ENCODE measurements at regions not wholly inside any gene's neighbourhood (a gene's known extent, or its start where the extent isn't known, plus 50 kb on each side); places are given as distances from the start of the nearest gene placed in this dataset.
A peak's percentile ranks its signal among the peaks of the same experiment; 100 is the strongest.
"Not testable (repeated sequence)": the region's sequence is repeated elsewhere in the genome, so short reads cannot be mapped to it uniquely, and the experiment has no call there.

GRCh38 chr11:8767466-8768142 is 85.0 kb downstream of the RPL27A start:
- no peaks in the 10 kb centered on the region for H3K36me3 ChIP-seq (ENCODE audit: control insufficient read depth in 2 of 2, insufficient read depth in 2 of 2, low read length in 1 of 2)
- H3K4me3 ChIP-seq (ENCODE audit: low read depth in 1 of 2, low read length in 2 of 2) = no peak overlapping the region
- H3K4me1 ChIP-seq (ENCODE audit: control insufficient read depth in 2 of 2, insufficient read depth in 2 of 2, low read length in 1 of 2) = peaks cover 2 to 13% of the 10 kb centered on the region in 2 donors
- H3K27me3 ChIP-seq (ENCODE audit: control insufficient read depth in 1 of 2, insufficient read depth in 2 of 2, low read length in 2 of 2) = no peaks in the 10 kb centered on the region
- H3K9me3 ChIP-seq (ENCODE audit: control insufficient read depth in 2 of 2, insufficient read depth in 1 of 2, low read depth in 1 of 2, low read length in 1 of 2) = no peaks in the 10 kb centered on the region
- H3K27ac ChIP-seq (ENCODE audit: low read depth in 2 of 2, low read length in 1 of 2) = peak overlapping the region; percentile 87 to 88
- WGBS, 2 donors = 64 to 73% methylated on average over 9 of the region's 9 CpGs

DNA sequence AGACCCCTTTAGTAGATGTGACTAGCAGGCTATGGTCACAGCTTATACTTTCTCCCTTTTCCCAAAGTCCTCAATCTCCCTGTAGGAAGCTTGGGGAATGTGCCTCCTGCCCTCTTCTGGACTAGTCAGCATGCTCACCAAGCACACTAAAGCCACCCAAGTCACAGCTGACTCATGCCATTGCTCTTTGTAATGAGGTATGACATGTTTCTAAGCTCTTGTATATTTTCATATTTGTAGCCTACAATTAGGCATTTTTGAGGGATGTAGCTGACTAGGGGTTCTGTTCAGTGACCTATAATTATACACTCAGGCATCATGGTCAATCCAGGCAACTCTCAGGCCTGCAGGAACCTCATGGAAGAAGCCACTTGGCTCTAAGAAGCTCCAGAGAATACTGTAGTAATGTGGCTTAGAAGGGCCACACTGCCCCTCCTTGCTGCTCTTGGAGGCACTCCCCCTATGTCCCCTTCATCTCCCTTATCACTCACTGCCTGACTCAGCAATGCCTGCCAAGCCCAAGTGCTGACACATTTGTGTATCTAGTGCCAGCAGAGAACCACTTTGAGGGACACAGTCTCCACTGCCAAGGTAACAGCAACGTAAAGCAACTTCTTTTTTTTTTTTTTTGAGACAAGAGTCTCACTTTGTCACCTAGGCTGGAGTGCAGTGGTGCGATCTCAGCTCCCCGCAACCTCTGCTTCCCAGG is 86.2 kb downstream of the RPL27A start:
- no peaks in the 10 kb centered on the region for H3K27me3 ChIP-seq (ENCODE audit: control insufficient read depth in 1 of 2, insufficient read depth in 2 of 2, low read length in 2 of 2)
- H3K36me3 ChIP-seq (ENCODE audit: control insufficient read depth in 2 of 2, insufficient read depth in 2 of 2, low read length in 1 of 2) = no peaks in the 10 kb centered on the region
- H3K4me3 ChIP-seq (ENCODE audit: low read depth in 1 of 2, low read length in 2 of 2) = no peak overlapping the region
- WGBS, 2 donors = 63 to 77% methylated on average over 3 of the region's 3 CpGs
- no peaks in the 10 kb centered on the region for H3K9me3 ChIP-seq (ENCODE audit: control insufficient read depth in 2 of 2, insufficient read depth in 1 of 2, low read depth in 1 of 2, low read length in 1 of 2)
- peak overlapping the region; percentile 87 to 88 for H3K27ac ChIP-seq (ENCODE audit: low read depth in 2 of 2, low read length in 1 of 2)
- H3K4me1 ChIP-seq (ENCODE audit: control insufficient read depth in 2 of 2, insufficient read depth in 2 of 2, low read length in 1 of 2) = peaks cover 5 to 16% of the 10 kb centered on the region in 2 donors

- Histone ChIP-seq H3K36me3 (ENCODE audit: control insufficient read depth in 2 of 2, insufficient read depth in 2 of 2, low read length in 1 of 2) (no peaks in the 10 kb centered on the region), H3K27ac (ENCODE audit: low read depth in 2 of 2, low read length in 1 of 2) (peak overlapping the region; percentile 76 to 88), H3K9me3 (ENCODE audit: control insufficient read depth in 2 of 2, insufficient read depth in 1 of 2, low read depth in 1 of 2, low read length in 1 of 2) (no peaks in the 10 kb centered on the region), H3K27me3 (ENCODE audit: control insufficient read depth in 1 of 2, insufficient read depth in 2 of 2, low read length in 2 of 2) (no peaks in the 10 kb centered on the region), H3K4me3 (ENCODE audit: low read depth in 1 of 2, low read length in 2 of 2) (peak overlapping the region; percentile 15 to 23), H3K4me1 (ENCODE audit: control insufficient read depth in 2 of 2, insufficient read depth in 2 of 2, low read length in 1 of 2) (peaks cover 6 to 24% of the 10 kb centered on the region in 2 donors)
- 50 to 51% methylated on average over 9 of the region's 9 CpGs for WGBS, 2 donors
Observed at GRCh38 chr11:8772571-8773519, 90.3 kb downstream of the RPL27A start.

- Histone ChIP-seq H3K27me3 (ENCODE audit: control insufficient read depth in 1 of 2, insufficient read depth in 2 of 2, low read length in 2 of 2) (no peaks in the 10 kb centered on the region), H3K27ac (ENCODE audit: low read depth in 2 of 2, low read length in 1 of 2) (peak overlapping the region; percentile 90 to 96), H3K4me3 (ENCODE audit: low read depth in 1 of 2, low read length in 2 of 2) (peak overlapping the region in 1 of 2 donors; percentile 34), H3K4me1 (ENCODE audit: control insufficient read depth in 2 of 2, insufficient read depth in 2 of 2, low read length in 1 of 2) (peaks cover 6 to 29% of the 10 kb centered on the region in 2 donors), H3K9me3 (ENCODE audit: control insufficient read depth in 2 of 2, insufficient read depth in 1 of 2, low read depth in 1 of 2, low read length in 1 of 2) (no peaks in the 10 kb centered on the region), H3K36me3 (ENCODE audit: control insufficient read depth in 2 of 2, insufficient read depth in 2 of 2, low read length in 1 of 2) (no peaks in the 10 kb centered on the region)
- WGBS, 2 donors = 32 to 43% methylated on average over 5 of the region's 5 CpGs
Observed at GRCh38 chr11:8773916-8774539, 91.4 kb downstream of the RPL27A start.

DNA sequence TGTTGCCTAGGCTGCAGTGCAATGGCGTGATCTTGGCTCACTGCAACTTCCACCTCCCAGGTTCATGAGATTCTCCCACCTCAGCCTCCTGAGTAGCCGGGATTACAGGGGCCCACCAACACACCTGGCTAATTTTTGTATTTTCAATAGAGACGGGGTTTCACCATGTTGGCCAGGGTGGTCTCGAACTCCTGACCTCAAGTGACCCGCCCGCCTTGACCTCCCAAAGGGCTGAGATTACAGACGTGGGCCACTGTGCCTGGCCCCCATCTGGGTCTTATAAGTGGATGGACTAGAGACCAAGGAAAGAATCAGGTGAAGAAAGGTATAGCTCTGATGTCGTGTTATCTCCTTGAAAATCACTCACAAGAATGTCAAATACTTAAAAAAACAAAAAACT is 92.3 kb downstream of the RPL27A start:
- WGBS, 2 donors = 85 to 88% methylated on average over 8 of the region's 8 CpGs

DNA sequence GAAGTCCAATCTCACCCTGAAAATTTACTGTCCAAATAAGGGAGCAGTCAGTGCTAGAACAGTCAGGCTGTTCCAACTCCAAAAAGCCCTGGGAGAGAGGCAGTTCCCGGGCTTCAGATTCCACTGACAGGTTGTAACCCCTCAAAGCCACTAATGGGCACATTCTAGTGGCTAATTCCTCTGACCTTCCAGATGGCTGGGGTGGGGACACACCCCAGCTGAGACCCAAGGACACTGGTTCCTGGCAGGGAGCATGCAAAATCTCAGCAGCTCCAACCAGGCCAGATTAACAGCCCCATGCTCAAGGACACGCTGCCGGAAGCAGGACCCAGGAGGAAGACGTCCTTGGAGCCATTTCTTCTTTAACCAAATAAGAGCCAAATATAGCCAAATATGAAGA is 92.7 kb downstream of the RPL27A start:
- Histone ChIP-seq H3K4me1 (ENCODE audit: control insufficient read depth in 2 of 2, insufficient read depth in 2 of 2, low read length in 1 of 2) (peaks cover 6 to 30% of the 10 kb centered on the region in 2 donors), H3K27me3 (ENCODE audit: control insufficient read depth in 1 of 2, insufficient read depth in 2 of 2, low read length in 2 of 2) (no peaks in the 10 kb centered on the region), H3K36me3 (ENCODE audit: control insufficient read depth in 2 of 2, insufficient read depth in 2 of 2, low read length in 1 of 2) (no peaks in the 10 kb centered on the region), H3K27ac (ENCODE audit: low read depth in 2 of 2, low read length in 1 of 2) (peak overlapping the region; percentile 29 to 53), H3K4me3 (ENCODE audit: low read depth in 1 of 2, low read length in 2 of 2) (no peak overlapping the region), H3K9me3 (ENCODE audit: control insufficient read depth in 2 of 2, insufficient read depth in 1 of 2, low read depth in 1 of 2, low read length in 1 of 2) (no peaks in the 10 kb centered on the region)
- 47 to 65% methylated on average over 4 of the region's 4 CpGs for WGBS, 2 donors

More for the DNA sequence above, 92.3 kb downstream of the RPL27A start:
- not testable (repeated sequence) for H3K9me3 ChIP-seq (ENCODE audit: control insufficient read depth in 2 of 2, insufficient read depth in 1 of 2, low read depth in 1 of 2, low read length in 1 of 2); H3K36me3 ChIP-seq (ENCODE audit: control insufficient read depth in 2 of 2, insufficient read depth in 2 of 2, low read length in 1 of 2); H3K4me3 ChIP-seq (ENCODE audit: low read depth in 1 of 2, low read length in 2 of 2); H3K27me3 ChIP-seq (ENCODE audit: control insufficient read depth in 1 of 2, insufficient read depth in 2 of 2, low read length in 2 of 2)
- peak overlapping the region; percentile 72 to 96 for H3K27ac ChIP-seq (ENCODE audit: low read depth in 2 of 2, low read length in 1 of 2)
- peaks cover 6 to 30% of the 10 kb centered on the region in 2 donors for H3K4me1 ChIP-seq (ENCODE audit: control insufficient read depth in 2 of 2, insufficient read depth in 2 of 2, low read length in 1 of 2)

DNA sequence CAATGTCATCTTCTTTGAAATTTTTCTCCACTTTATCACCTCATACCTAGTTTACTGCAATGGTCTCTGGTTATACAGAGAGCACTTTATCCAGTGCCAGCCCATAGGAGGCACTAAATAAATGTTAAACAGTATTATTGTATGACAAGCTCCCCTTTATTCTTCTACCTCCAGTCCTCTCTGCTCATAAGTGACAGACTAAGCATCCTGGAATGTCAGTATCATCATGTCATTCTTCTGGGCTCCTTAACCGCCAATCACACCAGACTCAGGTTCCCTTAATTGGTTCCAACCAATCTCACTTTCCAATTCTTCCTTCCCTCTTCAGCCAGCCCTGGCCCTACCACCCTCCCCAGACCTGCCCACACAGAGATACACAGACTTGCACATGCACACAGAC is 93.1 kb downstream of the RPL27A start:
- WGBS, 2 donors = 96 to 100% methylated on average over 1 of the region's 1 CpG
- H3K4me1 ChIP-seq (ENCODE audit: control insufficient read depth in 2 of 2, insufficient read depth in 2 of 2, low read length in 1 of 2) = peaks cover 6 to 30% of the 10 kb centered on the region in 2 donors

DNA sequence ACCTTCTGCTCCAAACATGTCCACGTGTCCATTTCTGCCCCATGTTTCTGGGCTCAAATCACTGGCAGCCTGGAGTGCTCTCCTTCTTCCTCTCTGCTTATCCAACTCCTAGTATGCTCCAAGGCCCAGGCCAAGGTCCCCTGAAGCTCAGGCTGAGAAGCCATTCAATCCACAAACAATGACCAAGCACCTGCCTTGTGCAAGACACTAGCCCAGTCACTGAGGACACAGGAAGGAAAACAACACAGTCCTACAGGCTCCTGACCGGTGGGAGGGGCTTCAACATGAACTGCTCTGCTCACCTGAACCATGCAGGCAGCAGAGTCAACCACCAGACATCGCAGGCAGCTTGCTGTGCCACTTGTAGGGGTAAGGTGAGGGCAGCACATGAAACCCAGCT is 93.6 kb downstream of the RPL27A start:
- 84 to 93% methylated on average over 3 of the region's 3 CpGs for WGBS, 2 donors
- no peaks in the 10 kb centered on the region for H3K27me3 ChIP-seq (ENCODE audit: control insufficient read depth in 1 of 2, insufficient read depth in 2 of 2, low read length in 2 of 2)
- H3K4me1 ChIP-seq (ENCODE audit: control insufficient read depth in 2 of 2, insufficient read depth in 2 of 2, low read length in 1 of 2) = peaks cover 6 to 30% of the 10 kb centered on the region in 2 donors
- no peaks in the 10 kb centered on the region for H3K9me3 ChIP-seq (ENCODE audit: control insufficient read depth in 2 of 2, insufficient read depth in 1 of 2, low read depth in 1 of 2, low read length in 1 of 2)
- peak overlapping the region; percentile 29 to 63 for H3K27ac ChIP-seq (ENCODE audit: low read depth in 2 of 2, low read length in 1 of 2)
- no peak overlapping the region for H3K4me3 ChIP-seq (ENCODE audit: low read depth in 1 of 2, low read length in 2 of 2)
- no peaks in the 10 kb centered on the region for H3K36me3 ChIP-seq (ENCODE audit: control insufficient read depth in 2 of 2, insufficient read depth in 2 of 2, low read length in 1 of 2)

More for the DNA sequence above, 93.1 kb downstream of the RPL27A start:
- H3K27me3 ChIP-seq (ENCODE audit: control insufficient read depth in 1 of 2, insufficient read depth in 2 of 2, low read length in 2 of 2) = no peaks in the 10 kb centered on the region
- H3K4me3 ChIP-seq (ENCODE audit: low read depth in 1 of 2, low read length in 2 of 2) = no peak overlapping the region
- no peaks in the 10 kb centered on the region for H3K9me3 ChIP-seq (ENCODE audit: control insufficient read depth in 2 of 2, insufficient read depth in 1 of 2, low read depth in 1 of 2, low read length in 1 of 2)
- no peaks in the 10 kb centered on the region for H3K36me3 ChIP-seq (ENCODE audit: control insufficient read depth in 2 of 2, insufficient read depth in 2 of 2, low read length in 1 of 2)
- peak overlapping the region; percentile 29 to 63 for H3K27ac ChIP-seq (ENCODE audit: low read depth in 2 of 2, low read length in 1 of 2)

All from esophagus (tissue), 2 donors.